ENCODE measurements at regions not wholly inside any gene's neighbourhood (a gene's known extent, or its start where the extent isn't known, plus 50 kb on each side); places are given as distances from the start of the nearest gene placed in this dataset.

- TF ChIP-seq POLR2A (IDR thresholded peaks at IDR 0.05; ENCODE audit: low read depth, low read length) = no peak
- TF ChIP-seq POLR2AphosphoS5 (IDR thresholded peaks at IDR 0.05; ENCODE audit: low read depth, low read length) = no peak
These were observed 890.8 kb upstream of the MAP3K7 start for GRCh38 chr6:91477688-91478087.
